ENCODE measurements at regions not wholly inside any gene's neighbourhood (a gene's known extent, or its start where the extent isn't known, plus 50 kb on each side); places are given as distances from the start of the nearest gene placed in this dataset.

- no peak for DNase-seq
- Histone ChIP-seq H3K4me3 (no peak overlapping the region), H3K9ac (ENCODE audit: low read depth in 2 of 2, low read length in 2 of 2) (no peak overlapping the region), H3K9me3 (no peaks in the 10 kb centered on the region), H3K27me3 (no peaks in the 10 kb centered on the region), H3K27ac (no peak overlapping the region), H3K4me1 (no peaks in the 10 kb centered on the region), H3K36me3 (no peaks in the 10 kb centered on the region)
- intact Hi-C loops (cut with DNase I), result no loop called here
- TF ChIP-seq, protein P1, sequence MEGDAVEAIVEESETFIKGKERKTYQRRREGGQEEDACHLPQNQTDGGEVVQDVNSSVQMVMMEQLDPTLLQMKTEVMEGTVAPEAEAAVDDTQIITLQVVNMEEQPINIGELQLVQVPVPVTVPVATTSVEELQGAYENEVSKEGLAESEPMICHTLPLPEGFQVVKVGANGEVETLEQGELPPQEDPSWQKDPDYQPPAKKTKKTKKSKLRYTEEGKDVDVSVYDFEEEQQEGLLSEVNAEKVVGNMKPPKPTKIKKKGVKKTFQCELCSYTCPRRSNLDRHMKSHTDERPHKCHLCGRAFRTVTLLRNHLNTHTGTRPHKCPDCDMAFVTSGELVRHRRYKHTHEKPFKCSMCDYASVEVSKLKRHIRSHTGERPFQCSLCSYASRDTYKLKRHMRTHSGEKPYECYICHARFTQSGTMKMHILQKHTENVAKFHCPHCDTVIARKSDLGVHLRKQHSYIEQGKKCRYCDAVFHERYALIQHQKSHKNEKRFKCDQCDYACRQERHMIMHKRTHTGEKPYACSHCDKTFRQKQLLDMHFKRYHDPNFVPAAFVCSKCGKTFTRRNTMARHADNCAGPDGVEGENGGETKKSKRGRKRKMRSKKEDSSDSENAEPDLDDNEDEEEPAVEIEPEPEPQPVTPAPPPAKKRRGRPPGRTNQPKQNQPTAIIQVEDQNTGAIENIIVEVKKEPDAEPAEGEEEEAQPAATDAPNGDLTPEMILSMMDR (IDR thresholded peaks at IDR 0.05), result no peak
These were observed 460.7 kb downstream of the IGSF11 start for GRCh38 chr3:118573912-118574311.

DNA sequence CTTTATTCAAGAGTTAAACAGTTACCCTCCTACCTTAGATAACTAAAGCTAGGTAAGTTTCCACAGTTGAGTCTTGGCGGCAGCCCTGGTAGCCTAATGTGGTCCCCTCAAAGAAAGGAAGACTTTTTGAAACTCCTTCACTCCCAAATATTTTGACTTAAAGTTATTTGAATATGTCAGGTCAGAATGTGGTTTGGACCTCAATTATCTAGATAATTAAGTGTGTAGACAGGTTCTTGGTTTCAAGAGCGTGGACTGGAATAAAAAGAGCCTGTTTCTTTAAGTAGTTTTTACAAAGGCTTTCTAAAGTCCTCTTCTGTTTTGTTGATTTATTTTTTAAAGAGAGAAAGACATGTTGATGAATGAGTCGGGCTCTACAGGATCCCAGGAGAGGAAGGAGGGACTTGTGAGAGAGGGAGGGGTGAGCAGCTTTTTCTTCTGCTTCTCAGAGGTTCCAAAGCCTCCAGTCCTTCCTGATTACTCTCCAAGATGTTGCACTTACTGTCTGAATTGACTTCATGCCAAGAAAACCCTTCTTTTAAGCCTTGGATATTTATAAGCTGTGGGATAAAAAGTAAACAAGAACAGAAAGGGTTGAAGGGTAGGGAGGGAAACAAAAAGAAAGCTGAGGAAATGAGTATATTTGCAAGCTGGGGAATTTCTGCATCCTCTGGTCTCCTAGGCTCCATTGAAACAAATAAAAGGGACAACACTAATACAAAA is 457.4 kb downstream of the IGSF11 start:
- no peak for DNase-seq
- Histone ChIP-seq H3K4me3 (no peak overlapping the region), H3K27me3 (no peaks in the 10 kb centered on the region), H3K9me3 (no peaks in the 10 kb centered on the region), H3K4me1 (no peaks in the 10 kb centered on the region), H3K27ac (no peak overlapping the region), H3K9ac (ENCODE audit: low read depth in 2 of 2, low read length in 2 of 2) (no peak overlapping the region), H3K36me3 (no peaks in the 10 kb centered on the region)
- intact Hi-C loops (cut with DNase I), result no loop called here
- TF ChIP-seq, protein P1 (IDR thresholded peaks at IDR 0.05), result no peak

DNA sequence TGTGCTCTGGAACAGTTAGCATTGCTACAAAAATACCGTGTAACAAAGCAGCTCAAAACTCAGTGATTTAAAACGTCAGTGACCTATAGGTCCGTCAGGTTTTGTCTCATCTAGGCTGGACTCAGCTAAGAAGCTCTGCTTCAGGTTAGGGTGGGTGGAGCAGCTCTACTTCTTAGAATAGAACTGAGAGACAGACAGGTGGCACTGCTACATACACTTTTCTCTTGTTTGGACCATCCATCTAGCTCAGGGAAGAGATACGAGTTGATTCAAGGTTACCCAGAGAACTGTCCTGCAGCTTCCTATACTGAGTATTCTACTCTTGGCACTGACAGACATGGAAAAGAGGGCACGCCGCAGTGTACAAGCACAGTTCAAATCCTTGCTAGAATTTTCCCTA is 456.1 kb downstream of the IGSF11 start:
- H3K27ac ChIP-seq, result no peak overlapping the region
- no peaks in the 10 kb centered on the region for H3K27me3 ChIP-seq
- H3K36me3 ChIP-seq, result no peaks in the 10 kb centered on the region
- intact Hi-C loops (cut with DNase I), result no loop called here
- DNase-seq, result no peak
- H3K4me3 ChIP-seq, result no peak overlapping the region
- H3K9ac ChIP-seq (ENCODE audit: low read depth in 2 of 2, low read length in 2 of 2), result no peak overlapping the region
- H3K9me3 ChIP-seq, result no peaks in the 10 kb centered on the region
- H3K4me1 ChIP-seq, result no peaks in the 10 kb centered on the region
- TF ChIP-seq, protein P1 (IDR thresholded peaks at IDR 0.05), result no peak

DNA sequence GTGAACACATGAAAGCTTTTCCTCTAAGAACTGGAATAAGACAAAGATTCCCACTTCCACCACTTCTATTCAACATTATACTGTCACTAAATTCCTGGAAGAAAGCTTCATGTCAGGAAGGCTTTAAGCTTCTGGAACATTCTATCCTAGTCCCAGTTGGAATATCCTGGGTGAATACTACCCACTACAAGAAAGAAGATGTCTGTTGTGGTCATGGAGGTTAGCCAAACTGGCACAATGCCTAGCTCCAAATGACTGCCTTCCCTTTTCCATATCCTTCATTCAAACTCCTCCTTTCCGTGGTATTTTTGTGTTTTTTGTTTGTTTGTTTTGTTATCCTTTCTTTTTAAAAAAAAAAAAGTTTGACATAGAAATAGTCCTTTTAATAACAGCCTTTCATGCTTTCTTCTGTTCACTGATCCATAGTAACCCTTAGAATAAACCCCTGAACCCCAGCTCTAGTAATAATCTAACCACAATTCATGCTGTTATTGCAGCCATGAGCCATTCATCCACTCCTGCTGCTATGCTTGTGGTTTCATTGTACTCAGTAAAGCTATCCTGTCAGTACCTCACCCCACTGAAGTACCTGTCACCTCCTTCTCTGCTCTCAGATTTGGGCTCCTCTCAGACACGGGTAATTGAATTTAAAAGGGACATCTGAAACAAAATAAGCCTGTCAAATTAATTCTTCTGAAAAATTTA is 447.5 kb downstream of the IGSF11 start:
- H3K27ac ChIP-seq, result no peak overlapping the region
- TF ChIP-seq, protein P1 (IDR thresholded peaks at IDR 0.05), result no peak
- H3K36me3 ChIP-seq, result no peaks in the 10 kb centered on the region
- intact Hi-C loops (cut with DNase I), result no loop called here
- no peaks in the 10 kb centered on the region for H3K4me1 ChIP-seq
- no peak overlapping the region for H3K9ac ChIP-seq (ENCODE audit: low read depth in 2 of 2, low read length in 2 of 2)
- no peaks in the 10 kb centered on the region for H3K27me3 ChIP-seq
- no peak for DNase-seq
- no peak overlapping the region for H3K4me3 ChIP-seq
- H3K9me3 ChIP-seq, result no peaks in the 10 kb centered on the region

DNA sequence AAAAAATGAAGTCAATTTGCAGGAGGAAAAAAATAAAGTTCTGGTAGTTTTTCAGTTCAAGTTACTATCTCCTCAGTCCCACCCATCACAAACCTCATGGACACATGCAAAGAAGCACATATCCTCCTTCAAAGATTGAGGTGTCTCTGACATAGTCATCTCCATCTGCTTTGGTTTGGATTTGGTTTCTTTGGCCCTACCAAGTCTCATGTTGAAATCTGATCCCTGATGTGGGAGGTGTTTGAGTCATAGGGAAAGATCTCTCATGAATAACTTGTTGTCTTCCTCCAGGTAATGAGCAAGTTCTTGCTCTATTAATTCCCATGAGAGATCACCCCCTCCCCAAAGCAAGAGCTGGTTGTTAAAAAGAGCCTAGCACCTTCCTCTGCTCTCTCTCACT is 446.8 kb downstream of the IGSF11 start:
- no peak for DNase-seq
- Histone ChIP-seq H3K9ac (ENCODE audit: low read depth in 2 of 2, low read length in 2 of 2) (no peak overlapping the region), H3K4me1 (no peaks in the 10 kb centered on the region), H3K27me3 (no peaks in the 10 kb centered on the region), H3K4me3 (no peak overlapping the region), H3K27ac (no peak overlapping the region), H3K36me3 (no peaks in the 10 kb centered on the region), H3K9me3 (no peaks in the 10 kb centered on the region)
- TF ChIP-seq, protein P1 (IDR thresholded peaks at IDR 0.05), result no peak
- intact Hi-C loops (cut with DNase I), result no loop called here

Measured in colonic mucosa (tissue), 4 donors.